Psoas muscle (tissue), 7 donors: ENCODE measurements at regions not wholly inside any gene's neighbourhood (a gene's known extent, or its start where the extent isn't known, plus 50 kb on each side); places are given as distances from the start of the nearest gene placed in this dataset.

Source experiments
- ATAC-seq, 4 donors: fragments of 200-7000 bp; cut with Tn5 transposase; one replicate each; pipeline ENCODE4 v1.9.1; 2020; ENCODE audit warnings: moderate library complexity in 3 of 4, mild to moderate bottlenecking in 2 of 4
- DNase-seq, 2 donors: peaks; one replicate each; pipeline ENCODE4 v3.0.0-alpha.2; 2020
- H3K27ac ChIP-seq: fragments of 200-600 bp; one replicate; pipeline ENCODE4 v1.8.0; 2022
- H3K27me3 ChIP-seq, 3 donors: fragments of 200-600 bp in 1 of 3; one replicate each; pipeline versions ENCODE4 v1.6.1 to v1.8.0; 2013 to 2022; ENCODE audit warnings: low read length in 2 of 3, mild to moderate bottlenecking in 2 of 3, moderate library complexity in 1 of 3; ENCODE audit not compliant: insufficient read depth in 3 of 3
- H3K36me3 ChIP-seq, 2 donors: fragments of 200-600 bp in 1 of 2; one replicate each; pipeline versions ENCODE4 v1.6.1 to v1.8.0; 2013 to 2022; ENCODE audit warnings: low read depth in 1 of 2, mild to moderate bottlenecking in 1 of 2, moderate library complexity in 1 of 2; ENCODE audit not compliant: insufficient read depth in 1 of 2
- H3K4me1 ChIP-seq: fragments of 200-600 bp; one replicate; pipeline ENCODE4 v1.8.0; 2022
- H3K4me3 ChIP-seq: fragments of 200-600 bp; one replicate; pipeline ENCODE4 v1.8.0; 2022; ENCODE audit warnings: mild to moderate bottlenecking
- H3K9me3 ChIP-seq: fragments of 200-600 bp; one replicate; pipeline ENCODE4 v1.8.0; 2022
- WGBS, 3 donors: extraction: QIAGEN DNeasy Blood & Tissue Kit; methylation state at CpG; one replicate each; pipeline versions ENCODE4 v1.1.6 to v1.1.7; 2013; 5-methylcytosine and 5-hydroxymethylcytosine counted together
- intact Hi-C, 2 donors: fragments of 100-400 bp; cut with DNase I; formaldehyde crosslinking; loops; one replicate each; pipeline versions ENCODE4 v1.11.0 to v1.14.2; 2022
- TF ChIP-seq, protein P1 (sequence below): fragments of 200-600 bp; IDR thresholded peaks from one replicate; pipeline ENCODE4 v1.8.0; 2022; ENCODE audit warnings: antibody characterized with exemption
- donor health status: healthy with polysubstance abuse.
- donor health status: DM: no; HTN: no; CAD: no; lungs with moderate emphysema.
- donor health status: Bipolar disorder and iron deficiency.
- donor health status: healthy.
- donor health status: DM: yes; HTN: yes; CAD: no.
- donor health status: DM: no; HTN: no; CAD: no.
- donor health status: DM: yes; HTN: yes; CAD: no.

DNA sequence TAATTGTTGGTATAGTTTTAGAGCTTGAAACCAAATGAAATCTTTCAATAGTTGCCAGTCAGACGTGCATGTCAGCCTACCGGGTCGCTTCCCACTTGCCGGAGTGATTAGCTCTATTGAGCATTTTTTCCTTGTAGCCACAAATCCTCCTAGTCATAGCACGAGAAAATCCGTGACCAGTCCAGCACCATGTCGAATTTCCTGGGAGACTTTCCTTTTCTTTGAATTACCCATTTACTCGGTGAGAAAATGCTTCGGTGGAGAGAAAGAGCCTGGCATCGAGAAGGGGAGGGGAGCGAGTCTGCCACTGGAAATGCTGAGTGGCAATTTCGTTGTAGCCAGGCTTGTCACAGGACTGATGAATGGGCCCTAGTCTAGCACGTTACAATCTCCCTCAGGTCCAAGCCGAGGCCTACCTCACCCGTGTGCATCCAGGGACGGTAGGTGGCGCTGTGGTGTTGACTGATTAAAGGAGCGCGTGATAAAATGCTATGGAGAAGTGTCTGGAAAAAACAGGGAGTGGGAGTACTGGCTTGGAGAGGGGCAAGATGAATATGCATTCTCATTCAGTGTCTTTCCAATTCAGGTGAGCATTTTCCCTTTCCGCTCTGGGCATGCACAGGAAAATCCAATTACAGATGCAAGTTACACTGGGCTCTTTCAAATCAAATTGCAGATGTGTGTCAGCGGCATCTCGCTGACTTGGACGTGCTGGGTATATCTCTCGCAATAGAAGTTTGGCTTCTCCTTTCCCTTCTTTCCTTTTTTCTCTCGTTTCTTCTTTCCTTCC is 238.8 kb downstream of the EDEM1 start:
- TF ChIP-seq, protein P1, sequence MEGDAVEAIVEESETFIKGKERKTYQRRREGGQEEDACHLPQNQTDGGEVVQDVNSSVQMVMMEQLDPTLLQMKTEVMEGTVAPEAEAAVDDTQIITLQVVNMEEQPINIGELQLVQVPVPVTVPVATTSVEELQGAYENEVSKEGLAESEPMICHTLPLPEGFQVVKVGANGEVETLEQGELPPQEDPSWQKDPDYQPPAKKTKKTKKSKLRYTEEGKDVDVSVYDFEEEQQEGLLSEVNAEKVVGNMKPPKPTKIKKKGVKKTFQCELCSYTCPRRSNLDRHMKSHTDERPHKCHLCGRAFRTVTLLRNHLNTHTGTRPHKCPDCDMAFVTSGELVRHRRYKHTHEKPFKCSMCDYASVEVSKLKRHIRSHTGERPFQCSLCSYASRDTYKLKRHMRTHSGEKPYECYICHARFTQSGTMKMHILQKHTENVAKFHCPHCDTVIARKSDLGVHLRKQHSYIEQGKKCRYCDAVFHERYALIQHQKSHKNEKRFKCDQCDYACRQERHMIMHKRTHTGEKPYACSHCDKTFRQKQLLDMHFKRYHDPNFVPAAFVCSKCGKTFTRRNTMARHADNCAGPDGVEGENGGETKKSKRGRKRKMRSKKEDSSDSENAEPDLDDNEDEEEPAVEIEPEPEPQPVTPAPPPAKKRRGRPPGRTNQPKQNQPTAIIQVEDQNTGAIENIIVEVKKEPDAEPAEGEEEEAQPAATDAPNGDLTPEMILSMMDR, result peak; percentile 55

DNA sequence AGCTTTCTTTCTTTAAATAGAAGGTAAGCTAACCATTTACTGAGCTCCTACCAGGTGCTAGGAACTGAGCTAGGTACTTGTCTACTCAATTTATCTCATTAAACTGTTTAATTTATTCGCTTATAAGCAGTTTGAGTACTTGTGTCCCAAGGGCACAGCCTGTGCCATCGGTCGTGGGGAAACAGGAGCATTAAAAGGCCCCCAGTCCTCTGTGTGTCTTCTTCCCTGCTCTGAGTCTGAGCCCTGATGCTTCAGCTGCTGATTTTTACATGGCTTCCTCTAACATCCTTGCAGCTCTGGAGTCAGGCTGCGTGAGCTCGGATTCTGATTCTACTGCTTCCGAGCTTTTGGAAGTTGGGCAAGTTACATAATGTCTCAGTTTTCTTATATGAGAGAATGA is 239.5 kb downstream of the EDEM1 start:
- intact Hi-C loops, result no loop called here
- Histone ChIP-seq H3K27me3 (no peaks in the 10 kb centered on the region), H3K36me3 (no peaks in the 10 kb centered on the region), H3K4me3 (no peak overlapping the region), H3K9me3 (no peaks in the 10 kb centered on the region), H3K4me1 (no peaks in the 10 kb centered on the region), H3K27ac (no peak overlapping the region)
- DNase-seq (no peak), ATAC-seq (no peak)
- WGBS, 3 donors, result 81 to 84% (median 81%) methylated on average over 6 of the region's 6 CpGs
- TF ChIP-seq, protein P1, result no peak

More for the DNA sequence above, 238.8 kb downstream of the EDEM1 start:
- H3K9me3 ChIP-seq, result no peaks in the 10 kb centered on the region
- peak; percentile 53 to 85 (median 80) for ATAC-seq
- H3K4me3 ChIP-seq, result no peak overlapping the region
- DNase-seq, result peak; percentile 75 to 81
- no peak overlapping the region for H3K27ac ChIP-seq
- H3K36me3 ChIP-seq, result no peaks in the 10 kb centered on the region
- WGBS, 3 donors, result 26 to 31% (median 29%) methylated on average over 25 of the region's 25 CpGs
- intact Hi-C loops, result no loop called here
- H3K4me1 ChIP-seq, result no peaks in the 10 kb centered on the region
- H3K27me3 ChIP-seq, result no peaks in the 10 kb centered on the region

DNA sequence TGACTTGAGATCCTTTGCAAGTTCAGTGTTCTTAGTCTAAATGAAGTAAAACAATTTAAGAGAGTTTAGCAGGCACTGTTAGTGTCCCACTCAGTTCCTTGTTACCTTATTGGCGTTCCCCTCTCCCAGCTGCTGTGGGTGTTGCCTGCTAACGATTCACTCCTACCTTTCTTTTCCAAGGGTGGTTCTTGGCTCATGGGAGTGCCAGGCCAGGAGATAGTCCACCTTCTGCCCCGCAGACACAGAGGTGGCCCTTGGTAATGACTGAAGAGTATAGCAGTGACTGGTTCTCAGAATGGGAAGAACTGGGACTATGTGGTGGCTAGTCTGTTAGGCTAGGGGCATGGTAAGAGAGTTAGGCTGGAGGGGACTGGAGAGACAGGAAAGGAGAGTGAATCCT is 240.4 kb downstream of the EDEM1 start:
- H3K27me3 ChIP-seq, result no peaks in the 10 kb centered on the region
- no peaks in the 10 kb centered on the region for H3K9me3 ChIP-seq
- intact Hi-C loops, result no loop called here
- no peak overlapping the region for H3K27ac ChIP-seq
- TF ChIP-seq, protein P1, result no peak
- no peak overlapping the region for H3K4me3 ChIP-seq
- H3K4me1 ChIP-seq, result no peaks in the 10 kb centered on the region
- no peak for DNase-seq
- H3K36me3 ChIP-seq, result no peaks in the 10 kb centered on the region
- WGBS, 3 donors, result 81 to 85% (median 84%) methylated on average over 3 of the region's 3 CpGs
- no peak for ATAC-seq

DNA sequence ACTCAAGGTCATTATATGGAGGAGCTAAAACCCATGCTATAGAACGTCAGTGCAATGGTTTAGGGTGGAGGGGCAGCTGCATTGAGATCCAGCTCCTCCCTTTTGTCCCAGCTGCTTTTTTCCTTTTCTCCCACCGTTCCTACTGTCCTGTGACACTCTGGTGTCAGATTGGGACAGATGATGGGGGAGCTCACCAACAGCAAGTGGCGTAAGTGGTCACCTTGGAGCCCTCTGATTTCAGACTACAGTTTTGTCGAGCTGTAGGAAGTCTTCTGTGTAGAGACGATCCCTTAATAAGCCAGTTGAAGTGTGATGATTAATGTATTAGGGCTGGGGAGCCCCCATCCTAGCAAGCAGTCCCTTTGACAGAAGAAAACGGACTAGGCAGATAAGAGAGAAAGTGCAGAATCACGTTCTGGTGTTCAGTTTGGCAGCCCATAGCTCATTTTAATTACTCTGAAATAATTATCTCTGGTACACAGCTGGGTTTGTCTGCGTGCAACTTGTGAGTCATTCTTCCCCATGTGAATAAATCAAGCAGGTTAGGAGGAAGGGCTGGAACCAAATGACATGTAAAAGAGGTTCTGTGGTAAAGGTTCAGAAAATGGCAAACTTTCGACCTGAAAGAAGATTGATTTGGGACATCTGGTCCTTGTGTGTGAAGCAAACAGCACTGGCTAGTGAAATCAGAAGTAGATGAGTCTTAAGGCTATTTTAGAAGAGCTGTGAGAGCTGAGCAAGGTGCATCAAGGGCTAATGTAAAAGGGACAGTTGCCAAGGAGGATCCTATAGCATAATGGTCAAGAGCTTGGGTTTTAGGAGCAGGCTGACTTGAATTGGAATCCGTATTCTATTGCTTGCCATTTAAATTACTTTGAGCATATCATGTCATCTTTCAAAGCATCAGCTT is 241.4 kb downstream of the EDEM1 start:
- intact Hi-C loops, result no loop called here
- 36 to 46% (median 43%) methylated on average over 10 of the region's 10 CpGs for WGBS, 3 donors
- DNase-seq, result no peak
- H3K27ac ChIP-seq, result no peak overlapping the region
- TF ChIP-seq, protein P1, result no peak
- no peak for ATAC-seq
- H3K4me3 ChIP-seq, result no peak overlapping the region
- H3K27me3 ChIP-seq, result no peaks in the 10 kb centered on the region
- no peaks in the 10 kb centered on the region for H3K36me3 ChIP-seq
- no peaks in the 10 kb centered on the region for H3K9me3 ChIP-seq
- H3K4me1 ChIP-seq, result no peaks in the 10 kb centered on the region
